K562 (cell line): ENCODE measurements at regions not wholly inside any gene's neighbourhood (a gene's known extent, or its start where the extent isn't known, plus 50 kb on each side); places are given as distances from the start of the nearest gene placed in this dataset.

ENCODE experiments used
- ATAC-seq: fragments of 200-7000 bp; cut with Tn5 transposase; 3 replicates; pipeline ENCODE4 v1.9.1; 2020; ENCODE audit warnings: moderate library complexity
- BruUV-seq: library from RNA; stranded (reverse); fragments of 400-500 nt; replicated peaks from 2 replicates; lab custom pipeline; 2021; lab: Mats Ljungman, UMichigan
- CTCF ChIA-PET: fragments of 300-600 bp; formaldehyde crosslinking; extraction: SDS; loops from one replicate; lab custom pipeline; 2021; ENCODE audit warnings: low intra/inter-chr PET ratio; lab: Yijun Ruan, JAX
- POLR2A ChIA-PET: fragments of 300-600, 350-650 bp; sonication (Branson Sonifier 250); formaldehyde crosslinking; extraction: SDS; loops from one replicate; lab custom pipeline; 2021; ENCODE audit warnings: antibody characterized with exemption, inconsistent platforms; lab: Yijun Ruan, JAX
- DNase-seq, 4 experiments: peaks; one replicate each; pipeline versions ENCODE4 v3.0.0 to v3.0.0-alpha.2; 2011 to 2018; ENCODE audit warnings: low spot score in 3 of 4, mixed read lengths in 3 of 4; ENCODE audit errors: extremely low read depth in 1 of 4
- FAIRE-seq: peaks from 2 replicates; lab custom pipeline; 2011; peaks lifted over from hg19 to GRCh38; lab: Jason Lieb, UNC
- H2AFZ ChIP-seq: 2 replicates; pipeline ENCODE4 v1.6.0; 2011; ENCODE audit warnings: low read depth, low read length, control low read depth, inconsistent platforms
- H3K27ac ChIP-seq: fragments of 200-600 bp; 3 replicates; pipeline ENCODE4 v1.8.0; 2011; ENCODE audit warnings: low read depth, mild to moderate bottlenecking, control low read depth, inconsistent platforms, low read length, moderate library complexity, mixed read lengths; ENCODE audit errors: extremely low read depth
- H3K27me3 ChIP-seq, 2 experiments: fragments of 300-600 bp in 1 of 2; 2 replicates in 1 of 2; 3 replicates in 1 of 2; pipeline versions ENCODE4 v1.6.0 to v1.8.0; 2011; ENCODE audit warnings: inconsistent platforms in 2 of 2, low read length in 2 of 2, mild to moderate bottlenecking in 1 of 2, mixed read lengths in 1 of 2, moderate library complexity in 1 of 2; ENCODE audit not compliant: control insufficient read depth in 2 of 2, insufficient read depth in 2 of 2
- H3K36me3 ChIP-seq: fragments of 300-600 bp; 3 replicates; pipeline ENCODE4 v1.8.0; 2011; ENCODE audit warnings: mild to moderate bottlenecking, low read length, inconsistent platforms; ENCODE audit not compliant: control insufficient read depth, insufficient read depth
- H3K4me1 ChIP-seq, 2 experiments: fragments of 200-600 bp in 1 of 2; replicated peaks in 1 of 2; 2 replicates in 1 of 2; 3 replicates in 1 of 2; pipeline versions ENCODE4 v1.5.1 to v1.8.0; 2011; ENCODE audit warnings: inconsistent platforms in 2 of 2, low read length in 2 of 2, mild to moderate bottlenecking in 1 of 2, mixed read lengths in 1 of 2, moderate library complexity in 1 of 2; ENCODE audit not compliant: control insufficient read depth in 2 of 2, insufficient read depth in 2 of 2
- H3K4me2 ChIP-seq: 2 replicates; pipeline ENCODE4 v1.6.1; 2011; ENCODE audit warnings: low read length, control low read depth, inconsistent platforms, mixed read lengths; ENCODE audit not compliant: insufficient read depth
- H3K4me3 ChIP-seq: fragments of 200-600 bp; sonication (generic), shearing (Covaris generic); 2 replicates; pipeline ENCODE4 v1.5.1; 2016; ENCODE audit warnings: control low read depth, inconsistent platforms
- H3K79me2 ChIP-seq: fragments of 200-600 bp; 3 replicates; pipeline ENCODE4 v1.8.0; 2011; ENCODE audit warnings: low read length, inconsistent platforms; ENCODE audit not compliant: control insufficient read depth, insufficient read depth
- H3K9ac ChIP-seq, 2 experiments: 2 replicates each; pipeline versions ENCODE4 v1.6.0 to v1.6.1; 2011; ENCODE audit warnings: low read depth in 2 of 2, low read length in 2 of 2, control low read depth in 1 of 2, inconsistent platforms in 1 of 2, mild to moderate bottlenecking in 1 of 2, mixed read lengths in 1 of 2; ENCODE audit not compliant: insufficient read depth in 1 of 2
- H3K9me1 ChIP-seq: one replicate; pipeline ENCODE4 v1.6.0; 2011; ENCODE audit warnings: inconsistent platforms, mild to moderate bottlenecking, low read length, moderate library complexity; ENCODE audit not compliant: control insufficient read depth, insufficient read depth
- H3K9me3 ChIP-seq: replicated peaks from 2 replicates; pipeline ENCODE4 v1.5.1; 2011; ENCODE audit warnings: low read depth, low read length, inconsistent platforms; ENCODE audit not compliant: control insufficient read depth, insufficient read depth
- H4K20me1 ChIP-seq: replicated peaks from 2 replicates; pipeline ENCODE4 v1.6.1; 2011; ENCODE audit warnings: low read length, inconsistent platforms, mixed read lengths; ENCODE audit not compliant: control insufficient read depth, insufficient read depth
- HLTF ChIP-seq: fragments of 450-650 bp; IDR thresholded peaks from 2 replicates; pipeline ENCODE4 v1.6.1; 2016
- HNRNPUL1 ChIP-seq: fragments of 200-400 bp; formaldehyde crosslinking; IDR thresholded peaks from 2 replicates; pipeline ENCODE4 v1.6.1; 2017; ENCODE audit warnings: low read length
- MTA3 ChIP-seq: fragments of 450-650 bp; formaldehyde crosslinking; IDR thresholded peaks from 2 replicates; pipeline ENCODE4 v1.6.1; 2017; ENCODE audit warnings: mild to moderate bottlenecking, borderline replicate concordance
- PHB2 ChIP-seq: fragments of 450-650 bp; IDR thresholded peaks from 2 replicates; pipeline ENCODE4 v1.6.1; 2017; ENCODE audit warnings: low read depth
- RNF2 ChIP-seq: sonication (generic); IDR thresholded peaks from 2 replicates; pipeline ENCODE4 v1.6.1; 2016
- SMAD3 ChIP-seq: fragments of 450-650 bp; formaldehyde crosslinking; conservative IDR thresholded peaks from 2 replicates; pipeline ENCODE4 v1.4.0; 2020; ENCODE audit warnings: mild to moderate bottlenecking
- SPI1 ChIP-seq: IDR thresholded peaks from 2 replicates; pipeline ENCODE4 v1.6.1; 2011; ENCODE audit warnings: low read depth, low read length, control low read depth, borderline replicate concordance
- TRIM24 ChIP-seq, 2 experiments: fragments of 450-650 bp; IDR thresholded peaks; 2 replicates each; pipeline ENCODE4 v1.6.1; 2016
- ZNF408 ChIP-seq: fragments of 250-450 bp; sonication (Bioruptor Pico); IDR thresholded peaks from 2 replicates; pipeline ENCODE4 v1.4.0; 2020; ENCODE audit warnings: low read depth, mild to moderate bottlenecking, moderate library complexity
- WGBS: fragments of 100-300 bp; shearing (Covaris generic); methylation state at CpG from one replicate; pipeline ENCODE4 v1.1.6; 2016; ENCODE audit warnings: low coverage, mixed read lengths; ENCODE audit not compliant: insufficient coverage; ENCODE audit errors: missing lambda C conversion rate; 5-methylcytosine and 5-hydroxymethylcytosine counted together
- in situ Hi-C: fragments of 300-500 bp; cut with MboI; formaldehyde crosslinking; loops from 4 replicates; pipeline ENCODE4 v1.15.0; 2018; ENCODE audit warnings: inconsistent platforms, mixed read lengths
- intact Hi-C: fragments of 100-400 bp; cut with micrococcal nuclease; formaldehyde crosslinking; loops from 2 replicates; pipeline ENCODE4 v1.14.2; 2022

- BruUV-seq: no TSS peak
- FAIRE-seq (no peak), ATAC-seq (no peak), DNase-seq (no peak)
- H3K27ac ChIP-seq: no peak overlapping the region
- H4K20me1 ChIP-seq: no peaks in the 10 kb centered on the region
- H2AFZ ChIP-seq: no peak overlapping the region
- no peaks in the 10 kb centered on the region for H3K9me1 ChIP-seq
- H3K4me3 ChIP-seq: no peak overlapping the region
- H3K4me1 ChIP-seq: no peaks in the 10 kb centered on the region
- H3K79me2 ChIP-seq: no peaks in the 10 kb centered on the region
- no peaks in the 10 kb centered on the region for H3K27me3 ChIP-seq
- in situ Hi-C loops: no loop called here
- no peaks in the 10 kb centered on the region for H3K9me3 ChIP-seq
- ChIA-PET CTCF (no interaction called here), POLR2A (no interaction called here)
- H3K36me3 ChIP-seq: no peaks in the 10 kb centered on the region
- intact Hi-C loops: no loop called here
- no peak for TF ChIP-seq SMAD3 (CRISPR knock-in tag)
- no peak for TF ChIP-seq TRIM24 (IDR thresholded peaks at IDR 0.05)
- no peak for TF ChIP-seq ZNF408 (CRISPR knock-in tag)
- TF ChIP-seq HLTF: no peak
- TF ChIP-seq PHB2: no peak
- no peak overlapping the region for H3K9ac ChIP-seq
- WGBS: 0% methylated on average over 1 of the region's 1 CpG
- no peak overlapping the region for H3K4me2 ChIP-seq
These were observed 462.2 kb downstream of the DIRAS2 start for GRCh38 chr9:90180381-90180780.

- DNase-seq (no peak), FAIRE-seq (no peak), ATAC-seq (no peak)
- intact Hi-C loops (no loop called here), in situ Hi-C loops (no loop called here)
- ChIA-PET POLR2A (no interaction called here), CTCF (no interaction called here)
- H3K9ac ChIP-seq: no peak overlapping the region
- no TSS peak for BruUV-seq
- no peaks in the 10 kb centered on the region for H3K79me2 ChIP-seq
- H3K4me1 ChIP-seq: no peaks in the 10 kb centered on the region
- no peaks in the 10 kb centered on the region for H4K20me1 ChIP-seq
- no peaks in the 10 kb centered on the region for H3K36me3 ChIP-seq
- H3K27me3 ChIP-seq: no peaks in the 10 kb centered on the region
- no peak overlapping the region for H2AFZ ChIP-seq
- H3K9me3 ChIP-seq: no peaks in the 10 kb centered on the region
- TF ChIP-seq MTA3 (no peak), SPI1 (no peak), HNRNPUL1 (no peak), RNF2 (no peak)
- no peak overlapping the region for H3K27ac ChIP-seq
- no peak overlapping the region for H3K4me3 ChIP-seq
- no peak overlapping the region for H3K4me2 ChIP-seq
- H3K9me1 ChIP-seq: no peaks in the 10 kb centered on the region
- 0% methylated on average over 2 of the region's 2 CpGs for WGBS
These were observed 454.0 kb downstream of the DIRAS2 start for GRCh38 chr9:90188656-90189055.
